T-cell (primary cell): ENCODE measurements at regions not wholly inside any gene's neighbourhood (a gene's known extent, or its start where the extent isn't known, plus 50 kb on each side); places are given as distances from the start of the nearest gene placed in this dataset.
A peak's percentile ranks its signal among the peaks of the same experiment; 100 is the strongest.

Source experiments
- ATAC-seq, 4 experiments: fragments of 200-7000 bp in 3 of 4; fragments of 150-1000 bp in 1 of 4; cut with Tn5 transposase; replicated peaks in 1 of 4; 1 replicate in 3 of 4; 2 replicates in 1 of 4; pipeline ENCODE4 v1.10.0; 2021; ENCODE audit warnings: moderate library complexity in 3 of 4, mild to moderate bottlenecking in 2 of 4, moderate number of reproducible peaks in 1 of 4
- CTCF ChIA-PET, 2 donors: fragments of 300-600 bp; sonication (Branson Sonifier 250); formaldehyde crosslinking; loops; one replicate each; lab custom pipeline; 2022; ENCODE audit warnings: antibody characterized with exemption in 2 of 2; lab: Charles Lee
- POLR2A ChIA-PET, 2 donors: fragments of 300-600 bp; sonication (Branson Sonifier 250); formaldehyde crosslinking; loops; one replicate each; lab custom pipeline; 2022; ENCODE audit warnings: antibody characterized with exemption in 2 of 2; lab: Charles Lee
- DNase-seq, 35 experiments: peaks; one replicate each; pipeline versions ENCODE4 v3.0.0 to v3.0.0-alpha.2; 2013 to 2023
- H3K27ac ChIP-seq: one replicate; pipeline ENCODE4 v1.5.1; 2013; ENCODE audit warnings: low read length
- H3K27me3 ChIP-seq, 2 experiments: replicated peaks in 1 of 2; 1 replicate in 1 of 2; 2 replicates in 1 of 2; pipeline versions ENCODE4 v1.6.1 to v1.7.0; 2013; ENCODE audit warnings: low read length in 1 of 2, mixed read lengths in 1 of 2; ENCODE audit not compliant: control insufficient read depth in 2 of 2, insufficient read depth in 2 of 2; ENCODE audit errors: extremely low read depth in 1 of 2
- H3K36me3 ChIP-seq, 2 donors: 1 replicate in 1 of 2; 2 replicates in 1 of 2; pipeline versions ENCODE4 v1.6.1 to v1.7.0; 2013; ENCODE audit warnings: low read length in 1 of 2; ENCODE audit not compliant: control insufficient read depth in 2 of 2, insufficient read depth in 1 of 2; ENCODE audit errors: extremely low read depth in 1 of 2
- H3K4me1 ChIP-seq, 2 experiments: 1 replicate in 1 of 2; 2 replicates in 1 of 2; pipeline versions ENCODE4 v1.6.1 to v1.7.0; 2013; ENCODE audit warnings: low read length in 2 of 2, mixed read lengths in 1 of 2; ENCODE audit not compliant: insufficient read depth in 2 of 2, control insufficient read depth in 1 of 2; ENCODE audit errors: extremely low read depth in 1 of 2
- H3K4me3 ChIP-seq, 2 donors: 1 replicate in 1 of 2; 2 replicates in 1 of 2; pipeline versions ENCODE4 v1.5.1 to v1.7.0; 2013; ENCODE audit warnings: mild to moderate bottlenecking in 2 of 2, low read length in 1 of 2, moderate library complexity in 1 of 2; ENCODE audit not compliant: control insufficient read depth in 1 of 2; ENCODE audit errors: extremely low read depth in 1 of 2
- H3K9me3 ChIP-seq: 2 replicates; pipeline ENCODE4 v1.7.0; 2013
- H3K27ac Mint-ChIP-seq, 2 donors: one replicate each; pipeline ENCODE4 v1.8.0; 2020 to 2021; ENCODE audit warnings: mild to moderate bottlenecking in 2 of 2, mixed read lengths in 2 of 2
- H3K27me3 Mint-ChIP-seq, 2 donors: one replicate each; pipeline ENCODE4 v1.8.0; 2021 to 2022; ENCODE audit warnings: mixed read lengths in 2 of 2
- H3K36me3 Mint-ChIP-seq: one replicate; pipeline ENCODE4 v1.8.0; 2021; ENCODE audit warnings: mixed read lengths
- H3K4me1 Mint-ChIP-seq, 3 donors: one replicate each; pipeline ENCODE4 v1.8.0; 2020 to 2022; ENCODE audit warnings: mixed read lengths in 3 of 3, mild to moderate bottlenecking in 1 of 3
- H3K4me3 Mint-ChIP-seq, 3 donors: one replicate each; pipeline ENCODE4 v1.8.0; 2020 to 2022; ENCODE audit warnings: mild to moderate bottlenecking in 3 of 3, mixed read lengths in 3 of 3, moderate library complexity in 3 of 3
- H3K9me3 Mint-ChIP-seq, 3 donors: one replicate each; pipeline ENCODE4 v1.8.0; 2020 to 2022; ENCODE audit warnings: mixed read lengths in 3 of 3
- WGBS: methylation state at CpG from one replicate; pipeline ENCODE4 v1.1.5; 2013; ENCODE audit warnings: missing lambda C conversion rate; ENCODE audit not compliant: insufficient coverage; 5-methylcytosine and 5-hydroxymethylcytosine counted together

DNA sequence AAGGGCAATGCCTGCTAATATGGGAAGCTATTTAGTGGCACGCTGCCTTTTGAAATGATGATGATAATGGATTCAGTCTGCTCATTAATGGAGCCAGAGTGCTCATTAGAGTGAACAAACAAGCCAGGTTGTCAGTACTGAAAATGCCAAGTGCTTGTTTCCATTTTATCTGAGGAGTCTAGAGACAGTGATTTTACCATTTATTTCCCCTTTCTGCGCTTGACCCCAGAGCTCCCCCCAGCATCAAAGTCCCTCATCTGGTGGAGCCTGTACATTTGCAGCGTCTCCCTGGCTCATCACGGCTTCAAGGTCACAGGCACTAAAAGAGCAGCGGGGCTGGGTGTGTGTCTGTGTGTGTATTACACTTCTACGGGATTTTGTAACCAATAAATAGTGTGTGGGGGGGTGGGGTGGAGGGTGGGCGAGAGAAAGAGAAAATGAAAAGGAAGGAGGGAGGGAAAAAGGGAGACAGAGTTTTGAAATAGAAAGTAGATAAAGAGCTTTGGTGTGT is 553.8 kb downstream of the TFEC start:
- Mint-ChIP-seq H3K27ac (no peak overlapping the region), H3K4me3 (peak overlapping the region; percentile 57 to 73 (median 67)), H3K4me1 (peaks cover 12 to 14% (median 14%) of the 10 kb centered on the region in 3 donors), H3K27me3 (peaks cover 37 to 40% of the 10 kb centered on the region in 2 donors), H3K9me3 (no peaks in the 10 kb centered on the region), H3K36me3 (no peaks in the 10 kb centered on the region)
- ChIA-PET CTCF (interaction anchor here in 1 of 2 donors (0.6 kb wide), 2 partner anchors 553 to 608 kb away, joined by 3 read pairs; no protein-coding TSS in a partner anchor), POLR2A (interaction anchor here in 1 of 2 donors (0.6 kb wide), 1 partner anchor 1387 kb away, joined by 3 read pairs; no protein-coding TSS in a partner anchor)
- H3K4me1 ChIP-seq, result peaks cover 0 to 10% of the 10 kb centered on the region in 2 experiments
- H3K4me3 ChIP-seq, result peak overlapping the region in 1 of 2 donors; percentile 29
- H3K36me3 ChIP-seq, result no peaks in the 10 kb centered on the region
- peaks cover 9 to 23% of the 10 kb centered on the region in 2 experiments for H3K27me3 ChIP-seq
- WGBS, result 9% methylated on average over 6 of the region's 7 CpGs
- no peaks in the 10 kb centered on the region for H3K9me3 ChIP-seq
- ATAC-seq (no peak), DNase-seq (no peak)
- no peak overlapping the region for H3K27ac ChIP-seq

DNA sequence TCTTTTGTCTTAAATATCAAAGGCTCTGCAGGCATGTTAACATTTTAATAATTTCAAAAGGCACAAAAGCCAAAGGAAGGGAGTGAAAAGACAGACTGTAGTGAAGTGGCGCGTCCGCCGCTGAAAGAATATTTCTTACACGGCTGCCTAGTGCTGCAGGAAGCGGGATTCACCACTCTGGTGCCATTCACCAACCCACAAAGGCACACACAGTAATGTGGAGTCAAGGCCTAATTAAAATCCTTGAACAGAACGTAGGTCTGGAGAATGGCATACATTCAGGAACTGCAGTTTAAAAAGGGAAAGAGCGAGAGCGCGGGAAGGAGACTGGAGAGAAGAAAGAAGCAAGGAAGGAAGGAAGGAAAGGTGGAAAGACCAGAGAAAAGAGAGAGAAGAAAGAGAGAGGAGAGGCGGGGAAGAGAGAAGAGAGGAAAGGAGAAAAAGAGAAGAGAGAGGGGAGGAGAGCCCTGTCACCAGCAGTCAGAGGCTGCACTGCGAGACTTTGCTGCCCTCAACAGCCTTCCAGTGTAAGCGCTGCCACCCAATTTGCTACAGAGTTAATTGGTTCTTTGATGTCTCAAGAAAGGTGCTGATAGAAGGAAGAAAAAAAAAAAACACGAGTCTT is 554.0 kb downstream of the MDFIC start:
- Mint-ChIP-seq H3K9me3 (no peaks in the 10 kb centered on the region), H3K4me1 (peaks cover 12 to 14% (median 14%) of the 10 kb centered on the region in 3 donors), H3K4me3 (peak overlapping the region in 2 of 3 donors; percentile 17 to 57), H3K36me3 (no peaks in the 10 kb centered on the region), H3K27ac (no peak overlapping the region), H3K27me3 (peaks cover 32 to 37% of the 10 kb centered on the region in 2 donors)
- Histone ChIP-seq H3K4me3 (no peak overlapping the region), H3K36me3 (no peaks in the 10 kb centered on the region), H3K9me3 (no peaks in the 10 kb centered on the region), H3K4me1 (peaks cover 0 to 10% of the 10 kb centered on the region in 2 experiments), H3K27me3 (peaks cover 9 to 23% of the 10 kb centered on the region in 2 experiments), H3K27ac (no peak overlapping the region)
- CTCF ChIA-PET, result no interaction called here
- POLR2A ChIA-PET, result no interaction called here
- DNase-seq, result peak in 1 of 35 experiments; percentile 16
- 76% methylated on average over 5 of the region's 14 CpGs for whole genome bisulfite sequencing
- peak in 1 of 4 experiments; percentile 37 for ATAC-seq

DNA sequence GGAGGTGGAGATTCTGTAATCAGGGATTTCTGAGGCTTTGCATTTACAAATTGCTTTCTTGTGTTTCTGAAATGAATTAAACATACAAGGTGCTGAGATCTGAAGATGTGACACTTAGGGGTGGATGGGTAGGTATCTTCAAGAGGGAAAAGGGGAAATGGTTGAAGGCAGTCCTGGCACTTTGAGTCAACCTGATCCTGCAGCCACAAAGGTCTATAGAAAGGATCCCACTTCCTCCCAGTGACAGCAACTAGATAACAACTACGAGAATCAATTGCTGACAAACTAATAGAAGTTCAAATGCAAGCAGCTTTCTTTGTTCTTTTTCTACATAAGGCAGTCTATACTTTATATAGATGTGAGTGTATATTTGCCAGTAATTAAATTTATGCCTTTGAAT is 553.3 kb downstream of the MDFIC start:
- Mint-ChIP-seq H3K36me3 (no peaks in the 10 kb centered on the region), H3K27me3 (peaks cover 29 to 37% of the 10 kb centered on the region in 2 donors), H3K27ac (no peak overlapping the region), H3K4me1 (peaks cover 12 to 14% (median 14%) of the 10 kb centered on the region in 3 donors), H3K9me3 (no peaks in the 10 kb centered on the region), H3K4me3 (no peak overlapping the region)
- no peak overlapping the region for H3K4me3 ChIP-seq
- CTCF ChIA-PET, result interaction anchor here in 1 of 2 donors (1.2 kb wide), 1 partner anchor 611 kb away, joined by 6 read pairs; no protein-coding TSS in a partner anchor
- no peaks in the 10 kb centered on the region for H3K36me3 ChIP-seq
- peaks cover 0 to 10% of the 10 kb centered on the region in 2 experiments for H3K4me1 ChIP-seq
- H3K9me3 ChIP-seq, result no peaks in the 10 kb centered on the region
- peaks cover 9 to 20% of the 10 kb centered on the region in 2 experiments for H3K27me3 ChIP-seq
- no CpG with 5 or more reads among the region's 1 CpG for WGBS
- POLR2A ChIA-PET, result no interaction called here
- ATAC-seq (no peak), DNase-seq (no peak)
- H3K27ac ChIP-seq, result no peak overlapping the region

DNA sequence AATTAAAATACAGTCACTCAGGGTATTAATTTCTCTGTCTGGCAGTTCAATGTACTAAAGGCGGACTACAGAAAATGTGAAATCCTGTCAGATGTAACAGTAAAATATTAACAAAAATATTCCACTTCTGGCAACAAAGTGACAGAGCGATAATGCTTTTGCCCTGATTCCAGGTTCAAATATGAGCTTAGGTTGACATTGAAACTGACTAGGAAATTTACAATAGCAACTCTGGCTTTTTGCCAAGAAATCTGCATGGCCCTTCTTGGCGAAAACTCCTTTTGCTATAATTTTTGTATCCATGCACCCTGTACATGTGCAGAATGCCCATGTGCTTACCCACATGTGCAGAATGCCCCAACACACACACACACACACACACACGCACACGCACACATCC is 552.2 kb downstream of the MDFIC start:
- CTCF ChIA-PET, result interaction anchor here in 1 of 2 donors (1.2 kb wide), 1 partner anchor 610 kb away, joined by 6 read pairs; no protein-coding TSS in a partner anchor
- H3K4me1 ChIP-seq, result peaks cover 0 to 10% of the 10 kb centered on the region in 2 experiments
- POLR2A ChIA-PET, result no interaction called here
- no peak overlapping the region for H3K27ac ChIP-seq
- H3K36me3 ChIP-seq, result no peaks in the 10 kb centered on the region
- no peaks in the 10 kb centered on the region for H3K36me3 Mint-ChIP-seq
- no peak overlapping the region for H3K4me3 Mint-ChIP-seq
- no peaks in the 10 kb centered on the region for H3K9me3 ChIP-seq
- H3K27me3 Mint-ChIP-seq, result peaks cover 20 to 36% of the 10 kb centered on the region in 2 donors
- H3K4me3 ChIP-seq, result no peak overlapping the region
- H3K27ac Mint-ChIP-seq, result no peak overlapping the region
- no peak for DNase-seq
- peaks cover 12 to 14% (median 14%) of the 10 kb centered on the region in 3 donors for H3K4me1 Mint-ChIP-seq
- ATAC-seq, result no peak
- H3K27me3 ChIP-seq, result peaks cover 9 to 17% of the 10 kb centered on the region in 2 experiments
- 54% methylated on average over 3 of the region's 5 CpGs for WGBS
- no peaks in the 10 kb centered on the region for H3K9me3 Mint-ChIP-seq

DNA sequence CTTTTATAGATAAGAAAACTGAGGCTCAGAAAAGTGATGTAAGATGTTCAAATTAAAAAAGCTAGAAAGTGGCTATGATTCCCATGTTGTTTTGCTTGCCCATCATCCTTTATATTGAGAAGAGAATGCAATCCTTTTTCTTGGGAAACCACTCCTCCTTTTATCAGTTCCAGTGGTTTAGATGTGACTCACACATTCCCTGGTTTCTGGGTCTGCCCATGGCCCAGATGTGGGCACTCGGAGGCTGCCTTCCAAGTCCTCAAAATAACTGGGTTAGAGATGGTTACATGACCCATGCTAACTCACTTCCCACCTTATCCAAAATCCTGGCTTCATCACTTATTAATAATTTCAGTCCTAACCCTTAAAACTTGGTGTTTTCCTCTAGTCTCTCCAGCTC is 550.0 kb downstream of the MDFIC start:
- Histone ChIP-seq H3K4me1 (peaks cover 0 to 3% of the 10 kb centered on the region in 2 experiments), H3K4me3 (no peak overlapping the region), H3K27ac (no peak overlapping the region), H3K36me3 (no peaks in the 10 kb centered on the region), H3K27me3 (peaks cover 3 to 7% of the 10 kb centered on the region in 2 experiments), H3K9me3 (no peaks in the 10 kb centered on the region)
- ChIA-PET POLR2A (no interaction called here), CTCF (no interaction called here)
- no peak for ATAC-seq
- Mint-ChIP-seq H3K4me3 (no peak overlapping the region), H3K36me3 (no peaks in the 10 kb centered on the region), H3K4me1 (peaks cover 7 to 9% (median 8%) of the 10 kb centered on the region in 3 donors), H3K9me3 (no peaks in the 10 kb centered on the region), H3K27ac (no peak overlapping the region), H3K27me3 (peaks cover 13 to 34% of the 10 kb centered on the region in 2 donors)
- no CpG with 5 or more reads among the region's 1 CpG for WGBS
- DNase-seq, result no peak

DNA sequence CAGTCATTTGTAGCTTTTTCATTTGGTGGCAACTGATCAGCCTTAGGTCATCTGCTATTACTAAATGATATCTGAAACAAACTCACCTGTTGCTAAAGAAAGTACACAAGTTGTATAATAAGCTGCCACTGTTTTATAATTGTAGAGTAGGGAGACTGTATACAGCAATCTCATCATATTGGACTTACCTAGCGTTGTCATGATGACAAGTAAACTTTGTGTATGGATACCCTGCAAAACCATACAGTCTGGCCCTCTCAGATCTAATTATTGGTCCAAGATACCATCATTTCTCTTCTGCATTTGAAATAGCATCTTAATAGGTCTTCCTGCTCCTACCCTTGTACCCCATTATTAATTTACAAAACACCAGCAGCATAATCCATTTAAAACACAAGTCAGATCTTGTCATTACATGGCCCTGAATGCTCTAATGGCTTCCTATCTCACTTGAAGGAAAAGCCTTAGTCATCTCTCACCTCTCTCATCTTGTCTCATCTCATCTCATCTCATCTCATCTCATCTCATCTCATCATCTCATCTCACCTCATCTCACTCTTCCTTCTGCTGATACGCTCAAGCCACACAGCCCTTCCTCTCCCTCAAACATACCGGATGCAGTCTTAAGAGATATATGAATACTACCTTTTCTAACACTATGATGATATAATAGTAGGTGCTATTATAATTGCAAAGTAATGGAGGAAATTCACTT is 540.6 kb downstream of the MDFIC start:
- H3K4me1 ChIP-seq, result no peaks in the 10 kb centered on the region
- Mint-ChIP-seq H3K36me3 (no peaks in the 10 kb centered on the region), H3K4me1 (no peaks in the 10 kb centered on the region), H3K27ac (no peak overlapping the region), H3K27me3 (peaks cover 0 to 8% of the 10 kb centered on the region in 2 donors), H3K9me3 (no peaks in the 10 kb centered on the region), H3K4me3 (no peak overlapping the region)
- POLR2A ChIA-PET, result no interaction called here
- H3K36me3 ChIP-seq, result no peaks in the 10 kb centered on the region
- DNase-seq, result no peak
- no peaks in the 10 kb centered on the region for H3K27me3 ChIP-seq
- 100% methylated on average over 1 of the region's 3 CpGs for WGBS
- no peak for ATAC-seq
- CTCF ChIA-PET, result interaction anchor here in 1 of 2 donors (0.6 kb wide), 1 partner anchor 60 kb away, joined by 3 read pairs; no protein-coding TSS in a partner anchor
- H3K27ac ChIP-seq, result no peak overlapping the region
- H3K9me3 ChIP-seq, result no peaks in the 10 kb centered on the region
- H3K4me3 ChIP-seq, result no peak overlapping the region
